GM10248 (cell line): ENCODE measurements at regions not wholly inside any gene's neighbourhood (a gene's known extent, or its start where the extent isn't known, plus 50 kb on each side); places are given as distances from the start of the nearest gene placed in this dataset.

Experiments
- CTCF ChIA-PET: fragments of 300-600 bp; sonication (Branson Sonifier 250); formaldehyde crosslinking; extraction: SDS; loops from one replicate; lab custom pipeline; 2021; ENCODE audit warnings: antibody characterized with exemption; lab: Yijun Ruan, JAX
- POLR2A ChIA-PET: fragments of 350-650 bp; sonication (Branson Sonifier 250); formaldehyde crosslinking; extraction: SDS; loops from one replicate; lab custom pipeline; 2020; ENCODE audit warnings: antibody characterized with exemption; lab: Yijun Ruan, JAX
- DNase-seq: peaks from one replicate; pipeline ENCODE4 v3.0.0; 2012; ENCODE audit errors: extremely low spot score
- CTCF ChIP-seq: IDR thresholded peaks from 2 replicates; pipeline ENCODE4 v1.5.1; 2012; ENCODE audit warnings: mild to moderate bottlenecking, low read depth; ENCODE audit errors: extremely low read depth, missing control alignments, control extremely low read depth

- DNase-seq = no peak
- POLR2A ChIA-PET = no interaction called here
- CTCF ChIA-PET = interaction anchor here (1.4 kb wide), 1 partner anchor 14 kb away, joined by 3 read pairs; no protein-coding TSS in a partner anchor
- TF ChIP-seq CTCF = no peak
These were observed 72.3 kb downstream of the GMNC start for GRCh38 chr3:190790185-190790584.

- ChIA-PET CTCF (interaction anchor here (0.9 kb wide), 1 partner anchor 20 kb away, joined by 3 read pairs; no protein-coding TSS in a partner anchor), POLR2A (no interaction called here)
- no peak for TF ChIP-seq CTCF
- no peak for DNase-seq
These were observed 75.6 kb downstream of the GMNC start for GRCh38 chr3:190786898-190787297.

GRCh38 chr3:190785047-190785446 is 77.4 kb downstream of the GMNC start:
- no peak for DNase-seq
- ChIA-PET CTCF (interaction anchor here (0.9 to 1.5 kb wide), 2 partner anchors 10 to 100 kb away, joined by 3 read pairs; no protein-coding TSS in a partner anchor), POLR2A (no interaction called here)
- TF ChIP-seq CTCF = no peak

- TF ChIP-seq CTCF = no peak
- ChIA-PET POLR2A (no interaction called here), CTCF (no interaction called here)
- DNase-seq = no peak
These were observed 82.0 kb downstream of the GMNC start for GRCh38 chr3:190780524-190780923.

- no peak for TF ChIP-seq CTCF
- POLR2A ChIA-PET = no interaction called here
- CTCF ChIA-PET = interaction anchor here (0.9 kb wide), 1 partner anchor 10 kb away, joined by 3 read pairs; no protein-coding TSS in a partner anchor
- no peak for DNase-seq
These were observed 87.9 kb downstream of the GMNC start for GRCh38 chr3:190774633-190775032.

- no peak for DNase-seq
- POLR2A ChIA-PET = no interaction called here
- TF ChIP-seq CTCF = no peak
- CTCF ChIA-PET = interaction anchor here (1.3 kb wide), 1 partner anchor 277 kb away, joined by 3 read pairs; no protein-coding TSS in a partner anchor
These were observed 88.5 kb downstream of the GMNC start for GRCh38 chr3:190773948-190774347.
